ENCODE measurements at regions not wholly inside any gene's neighbourhood (a gene's known extent, or its start where the extent isn't known, plus 50 kb on each side); places are given as distances from the start of the nearest gene placed in this dataset.
A peak's percentile ranks its signal among the peaks of the same experiment; 100 is the strongest.

GRCh38 chr18:26621161-26622026 lies 73.0 kb upstream of the KCTD1 start:
- DNase-seq: peak; percentile 41
- no peak overlapping the region for H3K4me3 Mint-ChIP-seq
- H3K9me3 Mint-ChIP-seq: peaks cover 46% of the 10 kb centered on the region
- H3K27me3 Mint-ChIP-seq (ENCODE audit: low read depth, poor library complexity): peaks cover 6% of the 10 kb centered on the region
- peak; percentile 45 for TF ChIP-seq CTCF (IDR thresholded peaks at IDR 0.05)
- H3K27ac Mint-ChIP-seq: peak overlapping the region; percentile 39
- peaks cover 39% of the 10 kb centered on the region for H3K36me3 Mint-ChIP-seq (ENCODE audit: low read depth)
- peaks cover 21% of the 10 kb centered on the region for H3K4me1 Mint-ChIP-seq

DNA sequence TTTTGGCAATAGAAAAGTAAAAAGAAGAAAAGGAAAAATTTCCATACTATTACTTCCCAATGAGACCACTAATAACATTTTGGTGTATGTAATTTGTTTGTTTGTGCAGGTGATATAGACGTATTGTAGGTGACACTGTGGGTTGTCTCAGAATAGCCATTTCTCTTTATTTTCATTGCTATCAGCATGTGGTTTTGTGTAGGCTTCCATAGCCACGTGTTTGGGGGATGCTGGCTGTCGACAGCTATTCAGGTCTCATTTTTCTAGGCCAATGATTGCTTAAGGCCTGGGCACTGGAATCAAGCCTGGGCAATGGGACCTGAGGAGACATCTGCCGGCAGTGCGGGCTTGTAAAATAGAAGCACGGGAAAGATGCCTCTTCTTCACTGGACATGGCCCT lies 71.0 kb upstream of the KCTD1 start:
- no peak for TF ChIP-seq CTCF (IDR thresholded peaks at IDR 0.05)
- peaks cover 26% of the 10 kb centered on the region for H3K9me3 Mint-ChIP-seq
- peaks cover 21% of the 10 kb centered on the region for H3K4me1 Mint-ChIP-seq
- DNase-seq: no peak
- H3K36me3 Mint-ChIP-seq (ENCODE audit: low read depth): peaks cover 23% of the 10 kb centered on the region
- no peak overlapping the region for H3K27ac Mint-ChIP-seq
- no peak overlapping the region for H3K4me3 Mint-ChIP-seq
- H3K27me3 Mint-ChIP-seq (ENCODE audit: low read depth, poor library complexity): peaks cover 5% of the 10 kb centered on the region

DNA sequence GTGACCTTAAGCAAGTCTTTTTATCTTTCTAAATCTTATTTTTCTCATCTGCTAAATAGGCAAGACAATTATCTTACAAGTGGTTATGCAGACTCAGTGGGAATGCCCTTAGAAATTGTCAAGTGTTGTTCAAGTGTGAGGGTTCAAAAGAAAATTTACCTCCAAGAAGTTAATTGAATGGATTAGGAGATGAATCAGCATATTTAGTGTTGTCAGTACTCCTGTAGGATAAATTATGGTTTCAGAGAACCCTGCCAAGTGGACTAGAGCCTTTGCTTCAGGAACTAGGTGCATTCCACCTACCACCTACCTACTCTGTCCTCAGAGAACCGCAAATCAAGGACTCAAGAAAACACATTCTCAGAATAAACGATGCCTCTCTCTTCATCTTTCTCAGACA lies 69.8 kb upstream of the KCTD1 start:
- Mint-ChIP-seq H3K4me1 (peaks cover 21% of the 10 kb centered on the region), H3K36me3 (ENCODE audit: low read depth) (peaks cover 11% of the 10 kb centered on the region), H3K27me3 (ENCODE audit: low read depth, poor library complexity) (peaks cover 5% of the 10 kb centered on the region), H3K9me3 (peaks cover 14% of the 10 kb centered on the region), H3K27ac (no peak overlapping the region), H3K4me3 (no peak overlapping the region)
- DNase-seq: no peak
- no peak for TF ChIP-seq CTCF (IDR thresholded peaks at IDR 0.05)

DNA sequence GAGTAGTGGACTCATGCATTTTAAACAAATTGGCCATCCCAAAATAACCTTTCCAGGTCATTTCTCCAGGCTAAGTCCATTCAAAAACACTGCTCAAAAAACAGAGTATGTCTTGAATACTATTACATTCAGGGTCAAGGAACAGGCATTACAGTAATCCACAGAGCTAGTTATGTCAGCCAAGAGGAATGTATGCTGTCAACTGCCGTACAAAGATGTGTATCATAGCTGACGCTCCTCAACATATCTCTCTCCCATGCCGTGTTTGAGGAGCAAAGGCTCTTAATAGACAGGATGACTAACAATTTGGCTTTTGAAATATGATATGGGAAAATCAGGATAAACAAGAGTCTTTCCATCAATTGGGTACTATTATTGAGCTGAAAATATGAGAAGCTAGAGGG lies 68.8 kb upstream of the KCTD1 start:
- no peak for DNase-seq
- Mint-ChIP-seq H3K9me3 (peaks cover 4% of the 10 kb centered on the region), H3K36me3 (ENCODE audit: low read depth) (peaks cover 5% of the 10 kb centered on the region), H3K27me3 (ENCODE audit: low read depth, poor library complexity) (peaks cover 5% of the 10 kb centered on the region), H3K4me3 (no peak overlapping the region), H3K27ac (no peak overlapping the region), H3K4me1 (peaks cover 21% of the 10 kb centered on the region)
- no peak for TF ChIP-seq CTCF (IDR thresholded peaks at IDR 0.05)

- Mint-ChIP-seq H3K27ac (no peak overlapping the region), H3K9me3 (no peaks in the 10 kb centered on the region), H3K27me3 (ENCODE audit: low read depth, poor library complexity) (peaks cover 2% of the 10 kb centered on the region), H3K36me3 (ENCODE audit: low read depth) (no peaks in the 10 kb centered on the region), H3K4me1 (peaks cover 10% of the 10 kb centered on the region), H3K4me3 (no peak overlapping the region)
- TF ChIP-seq CTCF (IDR thresholded peaks at IDR 0.05): no peak
- DNase-seq: no peak
Observed at GRCh38 chr18:26614374-26614773, 66.0 kb upstream of the KCTD1 start.

Data from nephron progenitor cell (in vitro differentiated cells).